LNCaP clone FGC (cell line): ENCODE measurements at regions not wholly inside any gene's neighbourhood (a gene's known extent, or its start where the extent isn't known, plus 50 kb on each side); places are given as distances from the start of the nearest gene placed in this dataset.
"Not testable (repeated sequence)": the region's sequence is repeated elsewhere in the genome, so short reads cannot be mapped to it uniquely, and the experiment has no call there.

Source experiments
- DNase-seq: peaks from one replicate; pipeline ENCODE4 v3.0.0-alpha.2; 2011; ENCODE audit warnings: low read depth
- H3K4me3 ChIP-seq: 2 replicates; pipeline ENCODE4 v1.5.1; 2011; ENCODE audit warnings: mild to moderate bottlenecking, low read depth, low read length, control low read depth
- TF ChIP-seq, protein P1 (sequence below): IDR thresholded peaks from 2 replicates; pipeline ENCODE4 v1.5.1; 2012; ENCODE audit warnings: mild to moderate bottlenecking; ENCODE audit not compliant: control insufficient read depth, insufficient read depth; ENCODE audit errors: extremely low read depth

DNA sequence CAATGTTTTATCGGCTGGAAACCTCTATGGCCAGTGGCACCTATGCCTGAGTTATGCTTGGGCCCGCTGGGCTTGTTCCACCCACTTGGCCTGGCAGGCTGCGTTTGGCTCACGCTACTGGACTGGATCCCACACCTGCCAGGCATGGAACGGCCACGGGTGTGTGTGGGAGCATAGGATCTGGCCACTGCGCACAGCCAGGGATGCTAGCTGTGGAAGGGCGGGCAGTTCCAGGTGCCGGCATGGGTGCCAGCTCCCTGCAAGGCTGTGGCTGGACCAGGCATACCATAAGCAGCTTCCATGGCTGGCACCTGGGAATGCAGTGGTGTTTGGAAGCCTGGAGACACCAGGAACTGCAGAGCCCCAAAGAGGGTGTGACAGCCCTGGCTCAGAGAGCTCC is 1063.9 kb upstream of the ACO1 start:
- DNase-seq: no peak
- H3K4me3 ChIP-seq: no peak overlapping the region
- TF ChIP-seq, protein P1, sequence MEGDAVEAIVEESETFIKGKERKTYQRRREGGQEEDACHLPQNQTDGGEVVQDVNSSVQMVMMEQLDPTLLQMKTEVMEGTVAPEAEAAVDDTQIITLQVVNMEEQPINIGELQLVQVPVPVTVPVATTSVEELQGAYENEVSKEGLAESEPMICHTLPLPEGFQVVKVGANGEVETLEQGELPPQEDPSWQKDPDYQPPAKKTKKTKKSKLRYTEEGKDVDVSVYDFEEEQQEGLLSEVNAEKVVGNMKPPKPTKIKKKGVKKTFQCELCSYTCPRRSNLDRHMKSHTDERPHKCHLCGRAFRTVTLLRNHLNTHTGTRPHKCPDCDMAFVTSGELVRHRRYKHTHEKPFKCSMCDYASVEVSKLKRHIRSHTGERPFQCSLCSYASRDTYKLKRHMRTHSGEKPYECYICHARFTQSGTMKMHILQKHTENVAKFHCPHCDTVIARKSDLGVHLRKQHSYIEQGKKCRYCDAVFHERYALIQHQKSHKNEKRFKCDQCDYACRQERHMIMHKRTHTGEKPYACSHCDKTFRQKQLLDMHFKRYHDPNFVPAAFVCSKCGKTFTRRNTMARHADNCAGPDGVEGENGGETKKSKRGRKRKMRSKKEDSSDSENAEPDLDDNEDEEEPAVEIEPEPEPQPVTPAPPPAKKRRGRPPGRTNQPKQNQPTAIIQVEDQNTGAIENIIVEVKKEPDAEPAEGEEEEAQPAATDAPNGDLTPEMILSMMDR: no peak

DNA sequence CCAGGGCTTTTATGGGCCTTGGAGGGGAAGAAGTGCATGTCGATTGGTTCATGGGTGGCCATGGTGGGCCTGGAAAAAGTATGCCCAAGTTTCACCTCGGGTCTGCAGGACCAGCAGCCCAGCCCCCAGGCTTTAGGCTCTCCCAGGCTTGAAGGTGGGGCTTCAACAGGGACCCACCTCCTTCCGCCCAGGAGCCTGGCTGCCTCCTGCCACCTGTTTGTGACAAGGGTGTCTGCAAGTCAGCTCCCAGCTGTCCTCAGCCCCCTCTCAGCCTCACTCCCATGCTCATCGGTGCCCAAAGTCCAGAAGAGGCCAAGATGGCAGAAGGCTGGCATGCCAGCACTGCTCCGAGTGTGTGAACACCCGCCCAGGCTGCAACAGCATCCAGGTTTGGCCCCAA is 1063.2 kb upstream of the ACO1 start:
- no peak for DNase-seq
- H3K4me3 ChIP-seq: no peak overlapping the region
- TF ChIP-seq, protein P1: no peak

DNA sequence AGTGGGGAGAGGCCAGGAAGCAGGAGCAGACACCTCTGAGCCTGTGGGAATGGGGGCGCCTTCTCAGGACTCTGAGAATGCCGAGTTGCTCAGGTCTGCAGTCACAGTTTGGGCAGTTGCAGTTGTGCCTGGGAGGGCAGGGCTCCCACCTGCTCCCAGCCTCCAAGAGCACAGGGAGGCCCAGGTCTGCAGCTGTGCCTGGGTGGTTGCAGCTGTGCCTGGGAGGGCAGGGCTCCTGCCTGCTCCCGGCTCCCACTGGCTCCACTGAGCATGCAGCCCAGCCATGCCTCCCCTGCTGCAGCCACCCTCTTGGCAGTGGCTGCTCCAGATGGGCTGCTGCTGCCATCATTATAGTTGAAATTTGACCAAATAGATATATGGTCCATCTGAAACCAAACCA is 1062.8 kb upstream of the ACO1 start:
- no peak overlapping the region for H3K4me3 ChIP-seq
- no peak for DNase-seq
- TF ChIP-seq, protein P1: no peak

DNA sequence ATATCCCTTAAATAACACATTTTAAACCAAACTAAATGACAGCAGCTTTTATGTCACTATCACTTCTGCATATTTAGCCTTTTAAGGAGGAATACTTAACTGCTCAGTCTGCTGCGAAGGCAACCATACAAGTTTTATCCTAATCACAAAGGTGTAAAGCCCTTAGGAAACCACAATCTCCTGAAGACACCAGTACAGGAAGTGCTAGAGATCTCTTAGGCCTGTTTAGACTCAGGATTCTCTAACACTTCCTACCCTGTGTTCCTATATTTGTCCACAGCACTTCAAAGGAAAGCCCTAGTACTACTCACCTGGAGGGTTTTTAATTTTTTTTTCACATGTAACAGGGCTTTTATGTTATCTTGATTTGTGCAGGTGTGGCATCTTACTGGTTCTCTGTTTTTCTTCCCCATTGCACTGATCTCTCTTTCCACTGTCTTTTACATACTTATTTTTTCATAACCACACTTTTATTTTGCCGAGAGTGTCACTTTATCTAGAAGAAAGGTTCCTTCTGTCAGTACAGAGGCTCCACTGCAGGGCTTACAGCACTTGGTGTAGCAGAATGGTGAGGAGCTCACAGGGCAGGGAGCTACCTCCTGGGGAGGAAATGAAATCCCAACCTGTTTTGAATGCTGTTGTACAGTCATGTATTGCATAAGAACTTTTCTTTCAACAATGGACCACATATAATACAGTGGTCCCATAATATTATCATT is 1060.6 kb upstream of the ACO1 start:
- H3K4me3 ChIP-seq: no peak overlapping the region
- no peak for DNase-seq
- TF ChIP-seq, protein P1: no peak

DNA sequence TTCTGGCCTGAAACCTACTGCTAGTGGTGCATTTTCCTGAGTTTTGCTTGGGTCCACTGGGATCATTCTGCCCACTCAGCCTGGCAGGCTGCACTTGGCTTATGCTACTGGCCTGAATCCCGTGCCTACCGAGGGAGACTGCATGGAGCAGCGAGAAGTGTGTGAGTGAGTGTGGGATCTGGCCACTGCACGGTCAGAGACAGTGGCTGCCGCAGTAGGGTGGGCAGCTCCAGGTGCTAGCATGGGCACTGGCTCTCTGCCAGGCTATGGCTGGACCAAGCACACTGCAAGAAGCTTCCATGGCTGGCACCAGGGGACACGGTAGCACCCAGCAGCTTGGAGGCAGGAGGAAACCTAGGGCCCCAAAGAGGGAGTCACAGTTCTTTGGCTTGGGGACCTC is 1058.7 kb upstream of the ACO1 start:
- TF ChIP-seq, protein P1: no peak
- DNase-seq: no peak
- H3K4me3 ChIP-seq: no peak overlapping the region

DNA sequence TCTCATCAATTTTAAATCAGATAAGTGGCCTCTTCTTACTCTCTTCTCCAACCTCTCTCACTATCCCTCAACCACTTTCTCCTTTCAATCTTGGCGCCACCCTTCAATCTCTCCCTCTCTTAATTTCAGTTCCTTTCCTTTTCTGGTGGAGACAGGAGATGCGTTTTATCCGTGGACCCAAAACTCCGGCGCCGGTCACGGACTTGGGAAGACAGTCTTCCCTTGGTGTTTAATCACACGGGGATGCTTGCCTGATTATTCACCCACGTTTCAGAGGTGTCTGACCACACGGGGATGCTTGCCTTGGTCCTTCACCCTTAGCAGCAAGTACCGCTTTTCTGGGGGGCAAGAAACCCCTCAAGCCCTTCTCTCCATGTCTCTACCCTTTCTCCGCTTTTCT is 1057.6 kb upstream of the ACO1 start:
- H3K4me3 ChIP-seq, DNase-seq: not testable (repeated sequence)

DNA sequence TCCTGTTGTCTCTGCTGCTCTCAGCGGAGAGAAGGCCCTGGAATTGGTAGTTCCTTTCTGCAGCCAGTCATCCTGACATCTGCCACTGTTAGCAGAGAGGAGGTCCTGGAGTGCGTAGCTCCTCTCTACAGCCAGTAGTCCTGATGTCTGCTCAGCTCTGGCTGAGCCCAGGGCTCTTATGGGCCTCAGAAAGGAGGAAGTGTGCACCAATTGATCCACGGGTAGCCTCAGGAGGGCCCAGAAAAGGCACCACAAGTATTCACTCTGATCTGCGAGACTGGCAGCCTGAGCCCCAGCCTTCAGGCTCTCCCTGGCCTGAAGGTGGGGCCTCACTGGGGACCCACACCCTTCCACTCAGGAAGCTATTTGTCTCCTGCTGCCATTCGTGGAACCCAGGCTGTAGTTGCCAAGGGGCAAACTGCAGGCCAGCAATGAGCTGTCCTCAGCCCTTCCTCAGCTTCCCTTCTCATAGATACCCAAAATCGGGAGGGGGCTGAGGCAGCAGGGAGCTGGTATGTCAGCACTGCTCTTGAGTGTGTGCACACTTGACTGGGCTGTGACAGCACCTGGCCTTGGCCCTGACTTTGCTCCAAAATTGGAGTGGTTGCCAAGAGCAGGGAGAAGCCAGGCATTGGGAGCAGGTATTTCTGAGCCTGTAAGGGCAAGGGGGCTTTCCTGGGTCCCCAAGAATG is 1049.5 kb upstream of the ACO1 start:
- no peak for DNase-seq
- TF ChIP-seq, protein P1: no peak
- H3K4me3 ChIP-seq: no peak overlapping the region
